ENCODE measurements at regions not wholly inside any gene's neighbourhood (a gene's known extent, or its start where the extent isn't known, plus 50 kb on each side); places are given as distances from the start of the nearest gene placed in this dataset.

DNA sequence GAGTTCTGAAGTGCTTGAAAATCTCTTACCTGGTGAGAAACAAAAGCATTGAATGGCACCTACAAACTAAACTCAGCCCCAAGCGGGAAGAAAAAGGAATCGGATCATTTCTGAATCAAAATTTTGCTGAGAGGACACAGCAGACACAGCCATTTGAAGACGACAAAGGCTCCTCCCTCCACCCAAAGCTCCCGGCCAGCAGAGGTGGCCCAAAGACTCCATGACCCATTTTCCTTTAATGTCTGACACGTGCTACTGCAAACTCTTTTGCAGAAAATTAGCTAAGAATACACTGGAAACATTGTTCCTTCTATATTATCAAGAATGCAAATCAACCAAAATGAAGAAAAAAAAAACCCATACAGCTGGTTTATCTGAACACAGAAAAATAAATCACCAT is 85.9 kb upstream of the FOXN3 start:
- no peak overlapping the region for H3K4me3 ChIP-seq (ENCODE audit: low read depth, low read length)
- TF ChIP-seq CTCF (IDR thresholded peaks at IDR 0.05; ENCODE audit: low read depth, low read length, missing control alignments): no peak
- no peak for DNase-seq (ENCODE audit: low read depth)

- H3K4me3 ChIP-seq (ENCODE audit: low read depth, low read length): no peak overlapping the region
- no peak for DNase-seq (ENCODE audit: low read depth)
- no peak for TF ChIP-seq CTCF (IDR thresholded peaks at IDR 0.05; ENCODE audit: low read depth, low read length, missing control alignments)
Observed at GRCh38 chr14:89501381-89501780, 84.3 kb upstream of the FOXN3 start.

DNA sequence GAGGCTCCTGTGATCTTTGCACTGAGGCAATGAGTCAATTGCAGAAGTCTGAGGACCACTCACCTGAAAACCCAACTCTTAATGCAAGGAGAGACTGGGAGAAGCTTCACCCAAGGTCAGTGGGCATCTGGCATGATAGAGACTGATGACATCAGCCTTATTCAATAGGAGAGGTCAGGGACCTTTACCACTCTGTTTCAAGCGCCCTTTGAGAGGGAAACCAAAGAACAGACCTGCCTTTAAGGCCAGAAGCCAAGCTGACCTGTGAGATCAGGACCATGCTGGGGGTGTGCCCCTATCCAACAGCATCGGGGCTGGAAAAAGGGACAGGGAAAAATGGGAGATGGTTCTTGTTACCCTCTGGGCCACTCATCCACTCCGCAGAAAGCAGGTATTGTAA is 83.3 kb upstream of the FOXN3 start:
- TF ChIP-seq CTCF (IDR thresholded peaks at IDR 0.05; ENCODE audit: low read depth, low read length, missing control alignments): no peak
- H3K4me3 ChIP-seq (ENCODE audit: low read depth, low read length): no peak overlapping the region
- DNase-seq (ENCODE audit: low read depth): no peak

- DNase-seq (ENCODE audit: low read depth): no peak
- H3K4me3 ChIP-seq (ENCODE audit: low read depth, low read length): no peak overlapping the region
- no peak for TF ChIP-seq CTCF (IDR thresholded peaks at IDR 0.05; ENCODE audit: low read depth, low read length, missing control alignments)
Observed at GRCh38 chr14:89498878-89499277, 81.8 kb upstream of the FOXN3 start.

DNA sequence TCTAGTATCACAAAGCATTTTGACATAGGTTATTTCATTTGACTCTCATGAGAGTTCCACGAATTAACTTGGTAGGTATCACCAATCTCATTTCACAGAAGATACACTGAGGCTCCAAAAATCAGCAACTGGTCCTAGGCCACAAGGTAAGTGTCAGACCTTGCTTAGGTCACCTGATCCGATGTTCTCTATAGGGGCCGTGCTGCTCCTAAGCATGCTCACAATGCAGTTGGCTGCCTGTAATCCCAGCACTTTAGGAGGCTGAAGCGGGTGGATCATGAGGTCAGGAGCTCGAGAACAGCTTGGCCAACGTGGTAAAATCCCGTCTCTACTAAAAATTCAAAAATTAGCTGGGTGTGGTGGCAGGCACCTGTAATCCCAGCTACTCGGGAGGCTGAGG is 78.7 kb upstream of the FOXN3 start:
- H3K4me3 ChIP-seq (ENCODE audit: low read depth, low read length): no peak overlapping the region
- TF ChIP-seq CTCF (IDR thresholded peaks at IDR 0.05; ENCODE audit: low read depth, low read length, missing control alignments): no peak
- DNase-seq (ENCODE audit: low read depth): no peak

DNA sequence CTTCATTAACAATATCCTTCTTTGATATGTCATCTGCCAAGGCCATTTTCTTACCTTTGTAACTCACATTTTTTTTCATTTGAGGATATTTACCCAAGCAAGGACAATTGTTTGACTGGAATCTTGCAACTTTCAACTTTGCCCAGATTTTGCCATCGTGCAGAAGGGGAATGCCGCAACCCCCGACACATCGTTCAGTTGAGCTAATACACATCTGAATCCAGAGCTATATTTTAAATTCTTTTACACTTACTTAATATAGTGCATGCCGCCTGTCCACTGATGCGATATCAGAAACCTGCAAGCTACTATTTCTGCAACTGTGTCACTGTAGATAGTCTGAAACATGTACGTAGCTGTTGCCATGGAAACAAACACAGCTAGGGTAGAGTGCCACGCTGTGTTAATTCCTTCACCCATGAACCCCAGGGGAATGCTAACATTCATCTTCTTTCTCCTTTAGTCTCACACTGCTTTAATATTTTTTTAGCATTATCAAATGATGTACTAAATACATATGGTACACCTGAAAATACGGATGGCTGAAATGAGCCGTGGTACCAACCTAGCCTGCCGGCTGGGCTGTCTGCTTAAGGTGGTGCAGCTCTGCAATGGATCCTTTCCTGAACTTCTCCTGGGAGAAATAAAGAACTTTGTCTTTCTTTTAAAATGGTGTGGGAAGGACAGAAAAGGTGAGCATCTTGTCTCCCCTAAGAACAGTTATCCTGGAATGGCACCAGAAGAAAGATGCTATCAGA is 77.0 kb upstream of the FOXN3 start:
- no peak for TF ChIP-seq CTCF (IDR thresholded peaks at IDR 0.05; ENCODE audit: low read depth, low read length, missing control alignments)
- H3K4me3 ChIP-seq (ENCODE audit: low read depth, low read length): no peak overlapping the region; the same call in 1 of the 2 replicates
- peak; percentile 40 for DNase-seq (ENCODE audit: low read depth)

DNA sequence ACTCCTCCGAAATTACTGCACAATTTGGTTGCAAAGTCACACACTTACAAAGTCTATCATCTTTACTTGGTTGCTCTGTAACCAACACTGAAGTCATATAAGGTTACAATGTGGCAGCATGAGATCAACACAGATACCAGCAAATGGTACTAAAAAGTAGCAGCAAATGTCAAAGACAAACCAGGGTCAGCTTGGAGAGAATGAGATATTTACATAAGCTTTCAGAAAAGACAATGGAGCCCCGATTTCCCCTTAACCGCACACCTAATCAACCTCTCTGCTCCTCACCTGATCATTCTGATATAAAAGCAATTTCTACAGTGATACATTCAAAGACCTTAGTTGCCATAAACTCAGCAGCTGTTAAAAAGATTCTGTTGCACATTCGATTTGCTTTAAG is 76.4 kb upstream of the FOXN3 start:
- no peak for DNase-seq (ENCODE audit: low read depth)
- TF ChIP-seq CTCF (IDR thresholded peaks at IDR 0.05; ENCODE audit: low read depth, low read length, missing control alignments): no peak
- no peak overlapping the region; the same call in 1 of the 2 replicates for H3K4me3 ChIP-seq (ENCODE audit: low read depth, low read length)

All from GM12864 (cell line).